ENCODE measurements at regions not wholly inside any gene's neighbourhood (a gene's known extent, or its start where the extent isn't known, plus 50 kb on each side); places are given as distances from the start of the nearest gene placed in this dataset.

GRCh38 chr3:156005736-156006135 lies 114.6 kb upstream of the KCNAB1 start:
- Histone ChIP-seq H4K20me1 (ENCODE audit: low read length) (no peaks in the 10 kb centered on the region), H3K27ac (ENCODE audit: low read length) (no peak overlapping the region), H3K9me2 (replicated peaks; ENCODE audit: low read length) (no peaks in the 10 kb centered on the region), H2AFZ (ENCODE audit: low read length) (no peak overlapping the region), H3K27me3 (ENCODE audit: low read length) (0 out of 2 replicates have a peak, but pooled peaks cover 4% of the 10 kb centered on the region), H3K79me2 (ENCODE audit: low read length) (no peaks in the 10 kb centered on the region), H3K9ac (ENCODE audit: low read length) (no peak overlapping the region), H3F3A (ENCODE audit: low read length, unreplicated experiment) (no peaks in the 10 kb centered on the region), H3K36me3 (ENCODE audit: low read depth, low read length) (no peaks in the 10 kb centered on the region), H3K4me3 (ENCODE audit: low read length) (no peak overlapping the region), H3K9me3 (ENCODE audit: low read length) (no peaks in the 10 kb centered on the region), H3K4me1 (ENCODE audit: insufficient read depth, low read length) (no peaks in the 10 kb centered on the region), H3K4me2 (ENCODE audit: low read length) (no peak overlapping the region)
- ATAC-seq: no peak
- no TSS peak for BruUV-seq (replicated peaks)
- CTCF ChIA-PET: interaction anchor here (0.5 kb wide), 1 partner anchor 304 kb away, joined by 3 read pairs; no protein-coding TSS in a partner anchor
- TF ChIP-seq CTCF (conservative IDR thresholded peaks at IDR 0.05; ENCODE audit: low read depth, low read length) (no peak), EZH2 (IDR thresholded peaks at IDR 0.05; ENCODE audit: low read length, unreplicated experiment) (no peak), EZH2phosphoT487 (IDR thresholded peaks at IDR 0.05; ENCODE audit: borderline replicate concordance, low read length) (no peak)
- intact Hi-C loops (cut with micrococcal nuclease): no loop called here
- no peak for DNase-seq
- POLR2A ChIA-PET (ENCODE audit: unreplicated experiment): no interaction called here

- intact Hi-C loops (cut with micrococcal nuclease): loop anchor here (2.0 kb wide), 1 partner anchor 372 kb away; no protein-coding TSS in a partner anchor
- Histone ChIP-seq H3K4me3 (ENCODE audit: low read length) (no peak overlapping the region), H3K27me3 (ENCODE audit: low read length) (peaks cover 12% of the 10 kb centered on the region; the same call in 1 of the 2 replicates), H3F3A (ENCODE audit: low read length, unreplicated experiment) (no peaks in the 10 kb centered on the region), H3K9me3 (ENCODE audit: low read length) (no peaks in the 10 kb centered on the region), H3K36me3 (ENCODE audit: low read depth, low read length) (no peaks in the 10 kb centered on the region), H3K4me2 (ENCODE audit: low read length) (no peak overlapping the region), H3K9ac (ENCODE audit: low read length) (no peak overlapping the region), H2AFZ (ENCODE audit: low read length) (no peak overlapping the region), H3K27ac (ENCODE audit: low read length) (no peak overlapping the region), H4K20me1 (ENCODE audit: low read length) (no peaks in the 10 kb centered on the region), H3K9me2 (replicated peaks; ENCODE audit: low read length) (no peaks in the 10 kb centered on the region), H3K4me1 (ENCODE audit: insufficient read depth, low read length) (no peaks in the 10 kb centered on the region), H3K79me2 (ENCODE audit: low read length) (no peaks in the 10 kb centered on the region)
- no TSS peak for BruUV-seq (replicated peaks)
- TF ChIP-seq EZH2phosphoT487 (IDR thresholded peaks at IDR 0.05; ENCODE audit: borderline replicate concordance, low read length): no peak
- TF ChIP-seq CTCF (conservative IDR thresholded peaks at IDR 0.05; ENCODE audit: low read depth, low read length): peak; percentile 55
- DNase-seq (peak; percentile 36), ATAC-seq (peak; percentile 38; the same call in 1 of the 2 replicates)
- ChIA-PET POLR2A (ENCODE audit: unreplicated experiment) (no interaction called here), CTCF (interaction anchor here (0.6 to 0.8 kb wide), 7 partner anchors 13 to 500 kb away, joined by 3 to 4 read pairs (median 3); no protein-coding TSS in a partner anchor)
Measured at GRCh38 chr3:156010829-156011228, 109.5 kb upstream of the KCNAB1 start.

GRCh38 chr3:156014489-156014888 lies 105.9 kb upstream of the KCNAB1 start:
- no peak overlapping the region for H3K9ac ChIP-seq (ENCODE audit: low read length)
- no peaks in the 10 kb centered on the region for H3F3A ChIP-seq (ENCODE audit: low read length, unreplicated experiment)
- ChIA-PET POLR2A (ENCODE audit: unreplicated experiment) (no interaction called here), CTCF (no interaction called here)
- no peak for TF ChIP-seq CTCF (conservative IDR thresholded peaks at IDR 0.05; ENCODE audit: low read depth, low read length)
- no peak for TF ChIP-seq EZH2phosphoT487 (IDR thresholded peaks at IDR 0.05; ENCODE audit: borderline replicate concordance, low read length)
- TF ChIP-seq EZH2 (IDR thresholded peaks at IDR 0.05; ENCODE audit: low read length, unreplicated experiment): no peak
- H3K4me3 ChIP-seq (ENCODE audit: low read length): no peak overlapping the region
- no peaks in the 10 kb centered on the region for H3K9me3 ChIP-seq (ENCODE audit: low read length)
- DNase-seq (no peak), ATAC-seq (no peak)
- intact Hi-C loops (cut with micrococcal nuclease): no loop called here
- H3K27me3 ChIP-seq (ENCODE audit: low read length): peaks cover 16% of the 10 kb centered on the region
- no TSS peak for BruUV-seq (replicated peaks)
- H4K20me1 ChIP-seq (ENCODE audit: low read length): no peaks in the 10 kb centered on the region
- H3K27ac ChIP-seq (ENCODE audit: low read length): no peak overlapping the region
- no peaks in the 10 kb centered on the region for H3K9me2 ChIP-seq (replicated peaks; ENCODE audit: low read length)
- no peak overlapping the region for H2AFZ ChIP-seq (ENCODE audit: low read length)
- H3K4me1 ChIP-seq (ENCODE audit: insufficient read depth, low read length): no peaks in the 10 kb centered on the region
- no peaks in the 10 kb centered on the region for H3K79me2 ChIP-seq (ENCODE audit: low read length)
- no peak overlapping the region for H3K4me2 ChIP-seq (ENCODE audit: low read length)
- no peaks in the 10 kb centered on the region for H3K36me3 ChIP-seq (ENCODE audit: low read depth, low read length)

Data from PC-3 (cell line).